ENCODE measurements at regions not wholly inside any gene's neighbourhood (a gene's known extent, or its start where the extent isn't known, plus 50 kb on each side); places are given as distances from the start of the nearest gene placed in this dataset.

DNA sequence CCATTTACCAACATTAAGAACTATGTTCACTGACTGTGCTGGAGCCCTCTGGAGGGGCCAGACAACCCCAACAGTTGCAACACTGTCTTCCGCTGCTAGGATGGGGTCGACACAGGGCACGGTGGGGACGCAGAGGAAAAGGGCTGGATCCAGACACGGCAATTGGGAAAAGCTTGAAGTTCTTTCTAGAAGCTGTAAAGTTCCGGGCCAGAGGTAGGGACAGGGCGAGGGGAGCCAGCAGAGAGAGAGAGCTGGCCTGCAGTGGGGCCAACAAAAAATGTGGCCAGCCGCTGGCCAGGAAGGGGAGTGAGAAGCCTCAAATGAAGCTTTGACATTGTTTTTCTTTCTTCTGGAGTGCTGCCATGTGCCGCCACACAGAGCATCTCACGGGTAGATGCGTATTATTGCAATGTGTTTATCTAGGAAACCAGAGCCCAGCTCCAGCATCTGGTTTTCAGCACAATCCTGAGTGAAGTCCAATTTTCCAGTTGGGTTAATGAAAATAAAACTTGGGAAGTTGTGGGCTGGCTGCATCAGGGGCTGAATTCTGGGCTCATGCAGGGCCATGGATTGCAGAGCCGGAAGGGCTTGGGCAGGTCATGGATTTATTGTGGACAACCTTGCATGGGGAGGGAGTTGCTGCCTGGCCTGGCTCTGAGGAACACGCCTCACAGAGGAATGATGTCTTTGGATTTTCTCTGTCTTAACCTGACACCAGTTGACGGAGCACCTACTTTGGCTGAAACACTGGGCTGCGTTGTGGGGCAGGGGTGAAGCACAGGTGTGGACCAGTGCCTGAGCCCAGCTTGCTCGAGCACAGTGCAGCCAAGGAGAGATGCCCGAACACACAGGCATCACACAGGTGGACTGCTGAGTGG lies 67.6 kb upstream of the AMPD3 start:
- DNase-seq (ENCODE audit: low read depth in 2 of 2, low spot score in 1 of 2), result no peak

DNA sequence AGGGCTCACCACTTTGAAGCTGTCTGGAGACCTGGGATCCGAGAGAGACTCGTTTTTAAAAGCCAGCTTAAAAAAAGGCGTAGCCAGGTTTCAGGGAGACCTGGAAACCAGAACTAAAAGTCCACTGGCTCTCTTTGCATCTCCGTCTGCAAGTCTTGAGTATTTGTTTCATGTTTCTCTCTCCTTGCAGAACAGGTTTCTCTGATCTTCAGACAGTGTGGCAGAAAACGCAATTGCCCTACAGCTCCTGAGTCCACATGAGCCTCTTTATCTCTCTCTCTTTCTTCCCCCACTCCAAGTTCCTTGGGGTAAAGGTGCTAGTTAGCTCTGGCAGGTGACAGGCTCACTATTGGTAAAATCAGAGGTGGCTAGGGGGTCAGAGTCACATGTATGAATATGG lies 67.0 kb upstream of the AMPD3 start:
- no peak for DNase-seq (ENCODE audit: low read depth in 2 of 2, low spot score in 1 of 2)

DNA sequence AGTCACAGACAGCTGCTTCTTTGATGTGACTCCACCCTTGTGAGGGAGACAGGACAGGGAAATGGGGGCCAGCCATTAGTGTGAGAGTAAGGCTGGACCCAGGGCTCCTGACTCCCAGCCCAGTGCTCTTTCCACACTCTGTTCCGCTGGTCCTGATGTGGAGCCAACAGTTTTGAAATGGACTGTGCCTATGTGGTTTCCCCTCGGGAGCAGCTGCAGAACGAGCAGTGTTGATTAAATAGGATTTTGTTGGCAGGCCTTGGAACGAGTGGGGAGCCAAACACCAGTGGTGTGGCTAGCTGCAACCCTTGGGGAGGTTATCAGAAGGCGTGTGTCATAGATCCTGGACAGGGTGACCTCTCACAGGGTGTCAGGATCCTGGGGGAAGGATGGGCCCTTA lies 66.5 kb upstream of the AMPD3 start:
- no peak for DNase-seq (ENCODE audit: low read depth in 2 of 2, low spot score in 1 of 2)

DNA sequence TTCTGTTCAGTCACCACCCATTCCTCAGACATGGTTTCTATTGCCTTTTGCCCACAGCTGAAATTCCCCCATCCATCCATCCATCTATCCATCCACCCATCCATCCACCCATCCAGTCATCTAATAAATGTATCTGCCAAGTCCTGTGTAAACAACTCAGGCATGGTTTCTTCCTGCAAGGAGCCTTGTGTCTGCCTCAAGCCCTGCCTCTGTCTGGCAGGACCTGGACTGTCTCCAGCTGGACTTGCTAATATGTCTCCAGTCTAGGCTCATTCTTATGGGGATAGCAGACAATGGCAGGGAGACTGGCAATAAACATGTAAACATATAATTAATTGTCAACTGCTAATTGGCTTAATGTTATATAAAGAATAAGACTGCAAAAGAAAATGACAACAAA lies 64.7 kb upstream of the AMPD3 start:
- no peak for DNase-seq (ENCODE audit: low read depth in 2 of 2, low spot score in 1 of 2)

DNA sequence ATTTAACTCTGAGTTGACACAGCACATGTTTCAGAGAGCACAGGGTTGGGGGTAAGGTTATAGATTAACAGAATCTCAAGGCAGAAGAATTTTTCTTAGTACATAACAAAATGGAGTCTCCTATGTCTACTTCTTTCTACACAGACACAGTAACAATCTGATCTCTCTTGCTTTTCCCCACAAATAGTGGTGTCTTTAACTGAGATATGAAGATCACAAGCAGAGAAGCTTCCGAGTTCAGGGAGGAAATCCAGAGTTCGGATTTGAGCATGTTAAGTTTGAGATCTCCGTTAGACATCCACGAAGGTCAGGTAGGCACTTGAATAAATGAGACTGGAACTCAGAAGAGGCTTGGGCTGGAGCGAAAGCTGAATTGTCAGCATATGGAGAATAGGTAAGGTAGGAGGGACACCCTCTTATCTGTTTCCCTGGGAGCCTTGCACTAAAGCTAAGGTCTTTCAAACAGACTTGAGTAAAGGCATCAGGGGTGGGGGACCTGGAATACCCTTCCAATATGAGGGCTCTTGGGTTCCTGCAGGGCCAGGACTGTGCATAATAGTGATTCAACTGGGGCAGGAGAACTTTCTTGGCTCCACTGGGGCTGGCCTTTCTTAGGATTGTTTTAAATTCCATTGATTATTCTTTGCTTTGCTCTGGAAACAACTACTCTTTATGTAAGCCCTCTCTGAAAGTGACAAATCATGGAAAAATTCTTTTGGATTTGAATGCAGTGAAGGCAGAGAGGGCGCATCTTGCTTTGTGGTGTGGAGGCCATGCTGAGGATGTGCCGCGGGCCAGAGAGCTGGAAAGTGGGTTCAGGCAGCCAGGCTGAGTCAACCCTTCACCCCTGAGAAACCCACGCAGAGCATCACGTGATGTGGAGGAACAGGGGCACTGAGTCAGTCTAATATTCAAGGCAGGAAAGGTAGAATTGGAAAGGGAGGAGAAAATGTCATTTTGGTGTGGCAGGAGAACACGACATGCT lies 62.7 kb upstream of the AMPD3 start:
- no peak for DNase-seq (ENCODE audit: low read depth in 2 of 2, low spot score in 1 of 2)

DNA sequence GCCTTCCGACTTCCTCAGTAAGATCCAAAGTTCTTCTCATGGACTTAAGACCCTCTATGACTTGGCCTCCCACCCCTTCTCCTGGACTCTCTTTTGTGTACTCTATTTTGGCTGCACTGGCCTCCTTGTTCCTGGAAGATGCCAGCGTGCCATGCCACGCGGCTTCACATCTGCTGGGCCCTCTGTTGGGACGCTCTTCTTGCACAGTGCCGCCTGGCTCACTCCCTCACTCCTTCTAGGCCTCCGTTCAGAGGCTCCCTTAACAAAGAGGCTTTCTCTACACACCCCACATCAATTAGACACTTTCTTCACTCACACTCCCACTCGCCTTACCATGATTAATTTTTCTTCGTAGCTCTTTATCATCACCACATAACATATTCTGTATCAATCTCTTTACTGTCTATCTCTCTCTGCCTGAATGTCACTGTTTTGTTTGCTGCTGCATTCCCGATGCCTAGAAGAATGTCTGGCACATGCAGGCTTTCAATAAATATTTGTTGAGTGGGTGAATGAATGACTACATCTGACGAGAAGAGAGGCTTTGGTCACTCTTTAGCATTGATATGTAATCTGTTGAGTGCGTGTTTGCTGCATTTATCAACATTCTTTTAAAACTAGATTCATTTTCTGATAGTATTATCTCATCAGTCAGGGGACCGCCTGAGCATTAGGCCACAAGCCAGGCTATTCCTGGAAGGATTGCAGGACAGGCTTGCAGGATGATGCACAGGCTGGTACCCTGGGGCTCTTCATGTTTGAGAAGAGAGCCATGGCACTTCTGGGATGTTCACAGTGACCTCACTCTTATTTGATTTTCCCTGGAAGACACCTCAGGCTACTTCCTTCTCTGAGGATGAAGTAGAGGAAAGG lies 60.6 kb upstream of the AMPD3 start:
- no peak for DNase-seq (ENCODE audit: low read depth in 2 of 2, low spot score in 1 of 2)

DNA sequence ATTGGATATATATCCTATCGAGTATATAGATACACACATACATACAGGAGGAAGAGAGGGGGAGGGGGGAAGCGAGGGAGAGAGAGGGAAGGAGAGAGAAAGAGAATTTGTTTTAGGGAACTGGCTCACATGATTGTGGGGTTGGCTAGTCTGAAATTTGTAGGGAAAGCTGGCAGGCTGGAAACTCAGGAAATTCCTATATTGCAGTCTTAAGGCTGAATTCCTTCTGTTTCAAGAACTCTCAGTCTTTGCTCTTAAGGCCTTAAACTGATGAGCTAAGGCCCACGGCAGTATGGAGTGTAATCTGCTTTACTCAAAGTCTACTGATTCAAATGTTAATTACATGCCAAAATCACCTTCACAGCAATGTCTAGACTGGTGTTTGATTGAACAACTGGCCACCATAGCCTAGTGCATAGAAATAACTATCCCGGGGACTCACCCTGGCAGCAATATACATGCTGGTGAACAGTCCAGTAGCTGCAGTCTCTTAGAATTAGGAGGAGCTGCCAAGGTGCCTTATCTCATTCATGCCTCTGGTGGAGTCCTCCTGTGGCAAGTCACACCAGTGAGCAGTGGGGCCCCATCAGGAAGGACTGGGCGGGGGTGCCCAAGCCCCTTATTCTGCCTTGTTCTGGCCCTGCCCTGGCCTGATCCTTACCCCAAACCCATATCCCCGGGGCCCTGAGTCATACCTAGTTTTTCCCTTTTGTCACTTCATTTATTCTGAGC lies 59.7 kb upstream of the AMPD3 start:
- DNase-seq (ENCODE audit: low read depth in 2 of 2, low spot score in 1 of 2), result no peak

DNA sequence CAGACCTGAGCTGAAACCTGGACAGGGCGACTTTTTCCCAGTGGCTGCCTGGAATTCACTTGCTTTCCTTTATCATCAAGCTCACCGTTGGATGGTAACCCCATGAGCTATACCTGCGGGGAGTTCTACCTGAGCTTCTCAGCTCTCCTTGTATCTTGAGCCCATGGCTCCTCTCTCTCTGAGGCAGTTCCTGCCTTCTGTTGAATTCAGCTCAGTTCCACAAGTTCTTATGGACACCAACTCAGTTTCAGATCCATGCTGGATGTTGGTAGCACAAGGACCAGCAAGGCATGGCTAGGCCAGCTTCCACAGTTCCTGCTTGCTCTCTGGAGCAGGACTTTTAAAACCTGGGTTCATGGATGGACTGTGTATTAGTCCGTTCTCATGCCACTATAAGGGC lies 58.3 kb upstream of the AMPD3 start:
- DNase-seq (ENCODE audit: low read depth in 2 of 2, low spot score in 1 of 2), result no peak

DNA sequence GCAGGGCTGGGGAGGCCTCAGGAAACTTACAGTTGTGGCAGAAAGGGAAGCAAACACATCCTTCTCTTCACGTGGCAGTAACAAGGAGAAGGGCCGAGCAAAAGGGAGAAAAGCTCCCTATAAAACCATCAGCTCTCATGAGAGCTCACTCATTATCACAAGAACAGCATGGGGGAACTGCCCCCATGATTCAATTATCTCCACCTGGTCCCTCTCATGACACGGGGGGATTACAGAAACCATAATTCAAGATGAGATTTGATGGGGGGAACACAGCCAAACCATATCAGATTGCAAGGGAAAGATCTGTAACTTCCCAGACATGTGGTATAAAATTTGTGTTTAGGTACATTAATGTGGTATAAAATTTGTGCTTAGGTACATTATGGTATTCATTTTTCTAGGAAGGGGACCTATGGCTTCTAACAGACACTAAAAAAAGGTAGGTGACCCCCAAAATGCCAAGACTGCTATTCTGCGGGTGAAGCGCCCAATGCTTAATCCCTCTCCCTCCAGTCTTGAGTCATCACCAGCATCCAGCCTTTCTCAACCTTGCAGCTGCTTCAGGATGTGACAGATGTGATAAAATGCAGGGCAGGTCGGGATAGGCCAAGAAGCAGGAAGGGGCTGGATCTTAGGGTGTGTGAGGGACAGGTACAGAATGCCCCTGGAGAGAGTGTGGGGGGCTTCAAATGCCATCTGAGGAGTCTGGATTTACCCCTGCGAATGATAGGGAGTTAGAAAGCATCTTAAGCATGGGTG lies 57.7 kb upstream of the AMPD3 start:
- DNase-seq (ENCODE audit: low read depth in 2 of 2, low spot score in 1 of 2), result no peak

DNA sequence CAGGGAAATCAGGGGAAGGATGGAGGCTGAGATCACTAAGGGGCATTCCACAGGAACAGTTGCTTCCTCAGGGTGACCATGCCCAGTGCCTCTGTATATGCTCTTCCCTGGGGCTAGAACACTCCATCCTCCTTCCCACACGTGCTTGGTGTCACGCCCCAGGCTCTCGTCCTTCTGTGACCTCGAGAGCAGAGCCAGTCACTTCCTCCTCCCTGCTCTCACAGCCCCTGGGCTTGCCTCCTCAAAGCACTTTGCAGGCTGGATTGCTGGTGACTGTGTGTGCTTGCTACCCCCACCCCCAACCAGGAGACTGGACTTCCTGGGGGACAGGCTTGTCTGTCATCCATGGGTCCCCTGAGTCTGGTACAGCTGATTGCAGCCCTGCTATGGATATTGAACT lies 56.5 kb upstream of the AMPD3 start:
- DNase-seq (ENCODE audit: low read depth in 2 of 2, low spot score in 1 of 2), result no peak

DNA sequence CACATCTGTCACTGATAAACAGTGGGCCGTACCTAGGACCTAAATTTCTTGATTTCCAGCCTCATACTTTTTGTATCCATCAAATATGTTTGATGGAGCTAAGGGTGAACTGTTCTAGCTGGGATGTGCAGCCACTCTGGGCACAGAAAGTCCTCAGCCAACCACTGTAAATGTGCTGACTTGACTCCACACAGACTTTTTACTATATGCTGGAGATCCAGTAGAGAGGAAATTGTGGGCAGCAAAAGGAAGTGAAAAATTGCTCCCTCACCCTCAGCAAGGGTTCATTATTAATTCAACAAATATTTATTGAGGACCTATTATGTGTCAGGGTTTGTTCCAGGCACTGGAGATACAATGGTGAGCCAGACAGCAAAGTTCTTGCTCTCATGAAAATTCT lies 54.2 kb upstream of the AMPD3 start:
- DNase-seq (ENCODE audit: low read depth in 2 of 2, low spot score in 1 of 2), result no peak

DNA sequence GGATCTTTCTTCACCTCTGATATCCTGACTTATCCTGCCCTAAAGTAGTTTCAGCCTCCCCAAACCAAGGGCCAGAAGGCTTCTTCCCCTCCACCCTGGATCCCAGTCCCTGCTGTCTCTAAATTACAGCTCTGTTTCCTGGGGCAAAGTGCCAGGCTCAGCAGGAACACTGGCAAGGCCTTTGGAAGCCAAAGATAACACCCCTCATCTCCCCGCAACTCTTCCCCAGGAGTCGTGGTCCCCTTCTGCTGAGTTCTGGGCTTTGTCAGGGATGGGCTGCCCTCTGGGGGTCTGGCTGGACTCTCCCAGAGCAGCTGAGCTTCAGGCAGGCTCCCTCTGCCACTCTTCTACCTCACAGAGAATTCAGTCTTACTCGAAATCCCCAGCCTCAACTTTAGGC lies 53.8 kb upstream of the AMPD3 start:
- DNase-seq (ENCODE audit: low read depth in 2 of 2, low spot score in 1 of 2), result no peak

DNA sequence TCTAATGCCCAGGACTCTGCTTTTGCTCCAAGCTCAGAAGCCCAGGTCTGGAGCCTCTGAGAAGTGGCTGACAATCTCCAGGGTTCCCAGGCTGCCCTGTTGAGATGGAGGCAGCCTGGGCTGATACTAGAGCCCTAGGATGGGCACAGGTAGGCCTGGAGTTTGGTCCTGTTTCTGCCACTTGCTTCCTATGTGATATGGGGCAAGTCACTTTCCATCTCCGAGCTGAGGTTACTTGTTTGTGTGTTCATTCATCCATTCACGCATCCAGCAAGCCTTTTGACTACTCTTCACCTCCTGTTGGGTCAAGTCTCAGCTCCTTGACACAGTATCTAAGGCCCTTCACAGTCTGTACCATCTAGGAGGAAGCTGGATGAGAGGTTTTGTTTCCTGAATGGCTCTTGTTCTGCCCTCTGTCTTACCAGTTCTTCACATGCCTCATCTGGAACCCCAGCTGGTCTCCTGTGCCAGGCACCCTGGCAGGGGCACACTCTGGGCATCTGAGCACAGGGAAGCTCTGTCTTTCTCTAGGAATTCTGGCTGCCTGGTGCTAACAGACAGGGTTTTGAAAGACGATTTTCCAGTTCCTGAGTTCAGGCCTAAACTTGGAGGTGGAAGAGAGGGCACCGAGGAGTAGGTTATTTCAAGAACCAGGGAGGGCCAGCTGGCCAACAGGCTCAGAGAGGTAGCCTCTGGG lies 53.2 kb upstream of the AMPD3 start:
- no peak for DNase-seq (ENCODE audit: low read depth in 2 of 2, low spot score in 1 of 2)
